ENCODE measurements at regions not wholly inside any gene's neighbourhood (a gene's known extent, or its start where the extent isn't known, plus 50 kb on each side); places are given as distances from the start of the nearest gene placed in this dataset.

GRCh38 chr2:236632295-236633218 is 62.9 kb downstream of the ACKR3 start:
- H3K4me2 ChIP-seq (ENCODE audit: low read depth, low read length) = no peak overlapping the region
- no peaks in the 10 kb centered on the region for H3K79me2 ChIP-seq (ENCODE audit: insufficient read depth, low read length)
- H3K4me3 ChIP-seq (replicated peaks in 1 of 3; ENCODE audit: insufficient read depth in 1 of 3, low read depth in 2 of 3, low read length in 3 of 3) = no peak overlapping the region
- H3K27me3 ChIP-seq (ENCODE audit: control insufficient read depth in 1 of 2, insufficient read depth in 2 of 2, low read length in 2 of 2) = peaks cover 2 to 56% of the 10 kb centered on the region in 2 experiments; a peak in 4 of 5 replicates
- WGBS (ENCODE audit: low lambda C conversion rate) = 9% methylated on average over 11 of the region's 11 CpGs
- ChIA-PET POLR2A (no interaction called here), CTCF (ENCODE audit: low intra/inter-chr PET ratio, low total read pairs) (no interaction called here)
- H3K9me3 ChIP-seq (ENCODE audit: low read length) = no peaks in the 10 kb centered on the region
- no peak overlapping the region for H3K9ac ChIP-seq (ENCODE audit: insufficient read depth, low read depth, low read length)
- H3K27ac ChIP-seq (ENCODE audit: extremely low read length, insufficient read depth, low read length) = no peak overlapping the region
- TF ChIP-seq IRF1 (CRISPR knock-in tag; IDR thresholded peaks at IDR 0.05; ENCODE audit: low read depth) = no peak
- no peak for TF ChIP-seq HINFP (CRISPR knock-in tag; IDR thresholded peaks at IDR 0.05; ENCODE audit: low read depth)
- no peak for TF ChIP-seq SPEN (CRISPR knock-in tag; IDR thresholded peaks at IDR 0.05; ENCODE audit: low read depth)
- TF ChIP-seq CBX1 (IDR thresholded peaks at IDR 0.05; ENCODE audit: low read depth) = no peak
- no peak for TF ChIP-seq HNF1B (CRISPR knock-in tag; IDR thresholded peaks at IDR 0.05)
- no peak for TF ChIP-seq TERF1 (CRISPR knock-in tag; IDR thresholded peaks at IDR 0.05)
- intact Hi-C loops (cut with micrococcal nuclease; ENCODE audit: unreplicated experiment) = no loop called here
- FAIRE-seq (no peak), DNase-seq (ENCODE audit: low spot score) (no peak), ATAC-seq (no peak)
- no peaks in the 10 kb centered on the region for H3K4me1 ChIP-seq (ENCODE audit: insufficient read depth, low read length)
- no TSS peak for BruUV-seq (replicated peaks)
- H4K20me1 ChIP-seq (ENCODE audit: insufficient read depth, low read length) = no peaks in the 10 kb centered on the region
- in situ Hi-C loops (cut with HindIII; ENCODE audit: extremely low pct_ligation_motif_present, low pct_unique_long_range_greater_than_20kb) = no loop called here
- H3K36me3 ChIP-seq (replicated peaks in 1 of 2; ENCODE audit: control insufficient read depth in 1 of 2, insufficient read depth in 2 of 2, low read length in 2 of 2) = no peaks in the 10 kb centered on the region
- no peak overlapping the region for H2AFZ ChIP-seq (ENCODE audit: low read length)

Data from HepG2 (cell line).